ENCODE measurements at regions not wholly inside any gene's neighbourhood (a gene's known extent, or its start where the extent isn't known, plus 50 kb on each side); places are given as distances from the start of the nearest gene placed in this dataset.

DNA sequence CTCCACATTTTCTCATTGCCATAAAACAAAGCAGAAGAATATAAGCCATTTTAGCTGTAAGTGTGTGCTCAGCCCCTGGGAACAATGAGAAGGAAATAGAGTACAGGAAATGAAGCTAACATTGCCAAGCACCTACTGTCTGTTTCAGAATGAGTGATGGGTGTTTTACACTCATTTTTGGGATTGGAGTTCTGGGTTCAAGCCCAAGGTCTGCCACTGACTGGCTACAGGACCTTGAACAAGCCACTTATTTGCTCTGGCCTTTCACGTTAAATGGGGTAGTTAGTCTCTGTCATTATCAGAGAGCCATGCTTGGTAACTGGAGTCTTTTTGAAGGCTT lies 80.7 kb upstream of the KAZN start:
- TF ChIP-seq EP300 (IDR thresholded peaks at IDR 0.05) (no peak), POLR2A (IDR thresholded peaks at IDR 0.05) (no peak), POLR2AphosphoS5 (IDR thresholded peaks at IDR 0.05) (no peak)
- TF ChIP-seq, protein P1, sequence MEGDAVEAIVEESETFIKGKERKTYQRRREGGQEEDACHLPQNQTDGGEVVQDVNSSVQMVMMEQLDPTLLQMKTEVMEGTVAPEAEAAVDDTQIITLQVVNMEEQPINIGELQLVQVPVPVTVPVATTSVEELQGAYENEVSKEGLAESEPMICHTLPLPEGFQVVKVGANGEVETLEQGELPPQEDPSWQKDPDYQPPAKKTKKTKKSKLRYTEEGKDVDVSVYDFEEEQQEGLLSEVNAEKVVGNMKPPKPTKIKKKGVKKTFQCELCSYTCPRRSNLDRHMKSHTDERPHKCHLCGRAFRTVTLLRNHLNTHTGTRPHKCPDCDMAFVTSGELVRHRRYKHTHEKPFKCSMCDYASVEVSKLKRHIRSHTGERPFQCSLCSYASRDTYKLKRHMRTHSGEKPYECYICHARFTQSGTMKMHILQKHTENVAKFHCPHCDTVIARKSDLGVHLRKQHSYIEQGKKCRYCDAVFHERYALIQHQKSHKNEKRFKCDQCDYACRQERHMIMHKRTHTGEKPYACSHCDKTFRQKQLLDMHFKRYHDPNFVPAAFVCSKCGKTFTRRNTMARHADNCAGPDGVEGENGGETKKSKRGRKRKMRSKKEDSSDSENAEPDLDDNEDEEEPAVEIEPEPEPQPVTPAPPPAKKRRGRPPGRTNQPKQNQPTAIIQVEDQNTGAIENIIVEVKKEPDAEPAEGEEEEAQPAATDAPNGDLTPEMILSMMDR (IDR thresholded peaks at IDR 0.05): no peak
